EH (cell line): ENCODE measurements at regions not wholly inside any gene's neighbourhood (a gene's known extent, or its start where the extent isn't known, plus 50 kb on each side); places are given as distances from the start of the nearest gene placed in this dataset.
A peak's percentile ranks its signal among the peaks of the same experiment; 100 is the strongest.

ENCODE experiments used
- DNase-seq: peaks from one replicate; pipeline ENCODE4 v3.0.0-alpha.2; 2015; ENCODE audit warnings: low read depth

DNA sequence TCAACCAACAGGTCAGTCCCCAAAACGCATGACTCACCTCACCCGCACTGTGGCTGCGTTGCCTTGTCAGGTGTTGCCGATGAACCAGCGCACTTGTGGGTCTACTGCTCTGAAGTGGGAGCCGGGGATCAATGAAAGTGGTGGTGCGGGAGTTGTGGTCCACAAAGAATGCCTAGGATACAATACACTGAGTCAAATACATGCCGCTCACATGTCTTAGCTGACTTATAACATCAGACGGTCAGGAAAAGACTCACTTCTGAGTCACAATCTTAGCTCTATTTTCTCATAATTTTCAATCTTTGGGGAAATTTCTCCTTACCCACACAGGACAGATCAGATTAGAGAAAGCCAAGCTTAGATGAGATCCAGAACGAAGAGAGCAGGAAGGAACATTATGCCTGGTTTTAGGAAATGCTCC lies 107.1 kb upstream of the STK17B start:
- DNase-seq, result peak; percentile 93

DNA sequence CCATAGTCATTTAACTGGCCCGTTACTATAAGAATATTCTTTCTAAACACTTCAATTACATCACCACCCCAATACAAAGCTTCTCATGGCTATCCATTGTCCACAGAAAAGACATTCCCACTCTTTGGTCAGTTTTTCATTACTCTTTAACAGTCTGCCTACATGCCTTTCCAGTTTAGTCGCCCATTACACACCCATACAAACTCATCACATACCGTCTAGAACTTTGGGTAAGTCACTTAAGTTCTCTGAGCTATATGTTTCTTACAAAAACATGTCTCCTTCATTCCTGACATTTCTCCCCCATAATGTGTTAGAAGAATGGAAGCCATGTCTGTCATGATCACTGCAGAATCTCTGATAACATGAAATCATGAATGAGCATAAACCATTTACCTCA lies 108.2 kb upstream of the STK17B start:
- DNase-seq, result peak; percentile 77

DNA sequence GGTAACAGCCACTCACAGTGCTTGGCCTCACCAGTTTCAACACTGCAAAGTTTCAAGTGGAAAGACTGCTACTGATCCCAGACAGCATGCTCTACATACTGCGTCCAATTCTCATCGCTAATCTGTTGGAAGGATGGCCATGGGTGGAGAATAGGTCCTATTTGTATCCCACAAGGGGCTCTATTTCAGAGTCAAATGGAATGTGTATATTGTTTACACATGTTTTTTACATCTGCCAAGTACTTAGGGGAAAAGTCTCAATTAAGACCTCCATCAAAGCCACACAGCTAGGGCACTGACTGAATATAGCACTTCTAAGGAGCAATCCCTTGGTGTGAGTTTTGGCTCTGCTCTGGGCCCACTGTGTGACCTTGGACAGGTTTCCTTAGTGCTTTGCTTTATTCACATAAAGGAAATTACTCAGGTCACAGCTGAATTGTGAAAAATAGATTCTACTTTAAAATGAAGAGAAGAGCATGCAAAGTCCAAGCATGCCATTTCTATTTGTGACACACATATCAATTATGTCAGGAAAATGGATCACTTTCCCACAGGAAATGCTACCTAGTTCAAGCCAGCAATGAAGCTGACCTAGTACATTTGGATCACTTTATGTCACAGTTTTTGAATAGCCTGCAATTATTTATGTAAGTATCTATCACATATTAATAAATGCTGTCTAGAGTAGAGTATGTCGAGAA lies 112.9 kb upstream of the STK17B start:
- DNase-seq, result peak; percentile 54

DNA sequence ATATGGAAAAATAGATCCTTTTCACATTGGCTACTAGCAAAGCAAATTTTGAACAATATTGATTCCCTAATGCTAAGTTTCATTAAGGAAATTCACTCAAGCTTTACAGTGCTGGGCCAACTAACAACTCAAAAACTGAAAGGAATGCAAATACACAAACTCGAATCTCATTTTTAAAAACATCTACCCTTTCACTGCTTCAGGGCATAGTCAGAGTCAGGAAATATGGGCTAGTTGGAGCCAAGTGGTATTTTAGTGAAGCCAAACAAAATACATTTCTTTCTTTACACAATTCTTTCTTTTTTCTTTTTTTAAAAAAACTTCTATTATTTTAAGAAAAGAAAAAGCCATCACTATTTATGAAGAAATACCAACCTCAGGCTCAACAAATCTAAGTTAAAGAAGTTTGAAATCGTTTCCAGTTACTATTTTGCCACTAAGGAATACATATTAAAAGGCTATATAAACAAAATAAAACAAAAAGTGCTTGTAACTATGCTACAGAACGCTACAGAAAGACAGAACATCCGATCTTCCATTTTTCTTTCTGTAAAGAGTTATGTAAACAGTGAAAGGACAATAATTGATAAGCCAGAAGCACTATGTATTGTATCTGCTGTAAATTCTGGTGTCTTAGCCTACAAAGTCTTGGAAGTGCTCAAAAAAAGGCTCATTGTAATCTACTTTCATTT lies 113.6 kb upstream of the STK17B start:
- peak; percentile 77 for DNase-seq

DNA sequence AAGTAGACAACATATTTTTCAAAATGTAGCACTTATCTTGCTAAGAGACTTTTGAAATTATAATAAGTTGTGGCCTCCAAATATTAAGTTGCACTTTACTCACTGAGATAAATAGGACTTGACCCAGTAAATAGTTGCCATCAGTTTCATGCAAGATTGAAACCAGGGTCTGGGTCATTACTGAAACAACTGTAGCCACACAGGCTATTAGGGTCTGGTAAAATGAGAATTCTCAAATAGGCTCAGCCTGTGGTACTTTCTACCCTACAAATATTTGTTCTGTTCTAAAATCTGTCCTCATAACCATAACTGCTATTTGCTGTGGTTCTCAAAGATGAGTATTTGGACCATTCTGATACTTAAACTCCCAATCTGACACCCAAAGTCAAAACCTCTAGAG lies 115.4 kb upstream of the STK17B start:
- no peak for DNase-seq

DNA sequence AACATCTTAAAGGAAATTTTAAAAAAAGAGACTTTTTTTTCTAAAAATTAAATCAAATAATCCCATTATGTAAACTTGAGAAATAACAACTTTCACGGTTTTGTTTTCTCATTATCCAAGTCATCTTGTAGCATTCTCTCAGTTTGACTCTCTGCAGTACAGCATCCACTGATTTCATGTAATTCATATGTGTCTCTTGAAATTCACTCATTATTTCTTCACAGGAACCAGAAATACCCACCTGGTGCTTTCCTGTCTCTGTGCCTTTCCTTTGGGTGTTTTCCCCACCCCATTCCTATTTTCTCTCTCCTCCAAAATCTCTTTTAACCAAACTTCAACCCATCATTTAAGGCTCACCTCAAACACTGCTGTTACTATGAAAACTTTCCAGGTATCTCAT lies 116.1 kb upstream of the STK17B start:
- no peak for DNase-seq

DNA sequence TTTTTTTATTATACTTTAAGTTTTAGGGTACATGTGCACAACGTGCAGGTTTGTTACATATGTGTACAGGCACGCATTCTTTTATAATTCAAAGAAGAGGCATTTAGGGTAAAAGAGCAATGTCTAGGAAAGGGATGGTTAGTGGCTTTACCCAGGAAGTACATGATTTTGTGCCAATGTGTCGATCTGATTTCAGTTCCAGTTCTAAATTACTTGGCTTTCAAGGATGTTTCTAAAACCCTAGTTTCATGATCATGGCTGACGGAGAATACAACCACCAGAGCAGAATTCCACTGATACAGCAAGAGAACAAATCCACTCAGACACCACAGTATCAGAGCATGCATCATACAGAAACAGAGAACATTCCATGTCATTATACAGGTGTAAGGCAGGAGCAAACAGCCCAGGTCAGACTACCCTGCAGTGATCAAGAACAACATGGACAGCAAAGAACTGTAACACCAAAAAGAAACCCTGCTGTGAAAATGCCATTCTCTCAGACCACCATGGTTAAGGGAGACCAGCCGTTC lies 116.7 kb upstream of the STK17B start:
- no peak for DNase-seq

DNA sequence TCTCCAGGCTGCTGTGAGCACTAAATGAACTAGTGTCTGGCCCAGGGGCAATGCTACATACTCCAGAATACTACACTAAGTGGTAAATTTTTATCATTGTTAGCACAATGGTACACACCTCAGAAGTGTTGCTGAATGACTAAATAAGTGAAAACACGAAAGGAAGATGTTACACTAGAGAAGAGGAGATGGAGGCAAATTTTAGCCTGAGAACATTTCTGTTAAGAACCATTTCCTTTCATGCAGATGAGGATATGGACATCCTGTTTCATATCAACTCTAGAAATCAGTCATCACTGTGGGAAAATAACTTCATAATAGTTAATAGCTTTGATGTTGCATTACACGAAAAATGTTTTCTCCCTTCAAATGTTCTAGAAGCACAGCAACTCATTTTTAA lies 117.6 kb upstream of the STK17B start:
- peak; percentile 40 for DNase-seq

DNA sequence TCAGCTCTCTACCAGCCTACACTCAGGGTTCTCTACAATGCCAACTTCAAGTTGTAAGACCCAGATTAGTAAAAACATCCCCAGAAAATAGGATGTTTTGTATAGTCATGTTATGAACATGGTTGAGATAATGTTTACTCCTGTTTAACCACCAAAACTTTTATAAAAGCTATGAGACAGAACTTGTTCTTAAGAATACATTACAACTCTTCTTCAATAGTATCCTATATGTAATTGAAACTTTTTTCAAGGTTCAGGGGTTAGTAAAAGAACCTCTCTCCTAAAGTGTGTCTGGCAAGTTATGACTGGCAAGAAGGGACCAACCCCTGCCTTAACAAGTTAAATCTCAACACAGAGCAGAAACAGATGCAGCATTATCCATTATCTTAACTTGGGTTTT lies 118.8 kb upstream of the STK17B start:
- no peak for DNase-seq

DNA sequence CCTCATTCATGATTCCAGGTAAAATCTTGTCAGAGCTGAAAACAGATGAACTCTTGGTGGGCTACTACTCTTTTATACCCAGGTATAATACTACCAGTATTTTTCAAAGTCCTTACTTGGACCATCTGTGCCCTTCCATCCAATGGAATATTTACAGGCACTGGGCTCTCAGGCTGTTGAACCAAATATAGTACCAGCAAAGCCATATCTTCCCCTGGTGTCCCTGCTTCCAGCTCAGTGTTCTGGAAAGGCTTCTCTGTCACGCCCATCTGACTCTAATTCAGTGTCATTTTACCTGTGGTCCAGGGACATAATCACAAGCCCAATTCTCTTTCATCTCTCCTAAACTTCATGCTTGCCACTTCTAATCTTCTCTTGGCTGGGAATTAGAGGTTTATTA lies 119.2 kb upstream of the STK17B start:
- DNase-seq, result no peak

DNA sequence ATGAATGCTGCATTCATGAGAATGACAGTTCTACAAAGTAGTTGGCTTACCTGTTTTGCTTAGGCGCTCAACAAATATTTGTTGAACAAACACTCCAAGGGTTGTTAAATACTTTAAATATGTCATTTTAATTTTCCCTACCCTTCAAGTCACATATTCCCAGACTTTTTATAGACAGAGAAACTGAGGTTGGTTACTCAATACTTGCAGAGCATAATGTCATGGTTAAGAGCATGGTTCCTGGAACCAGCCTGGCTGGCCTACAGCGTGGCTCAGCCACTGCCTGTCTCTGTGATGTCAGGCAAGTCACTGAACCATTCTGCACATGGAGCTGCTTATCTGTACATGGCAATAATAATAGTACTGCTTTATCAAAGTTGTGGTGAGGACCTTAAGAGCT lies 120.0 kb upstream of the STK17B start:
- no peak for DNase-seq

DNA sequence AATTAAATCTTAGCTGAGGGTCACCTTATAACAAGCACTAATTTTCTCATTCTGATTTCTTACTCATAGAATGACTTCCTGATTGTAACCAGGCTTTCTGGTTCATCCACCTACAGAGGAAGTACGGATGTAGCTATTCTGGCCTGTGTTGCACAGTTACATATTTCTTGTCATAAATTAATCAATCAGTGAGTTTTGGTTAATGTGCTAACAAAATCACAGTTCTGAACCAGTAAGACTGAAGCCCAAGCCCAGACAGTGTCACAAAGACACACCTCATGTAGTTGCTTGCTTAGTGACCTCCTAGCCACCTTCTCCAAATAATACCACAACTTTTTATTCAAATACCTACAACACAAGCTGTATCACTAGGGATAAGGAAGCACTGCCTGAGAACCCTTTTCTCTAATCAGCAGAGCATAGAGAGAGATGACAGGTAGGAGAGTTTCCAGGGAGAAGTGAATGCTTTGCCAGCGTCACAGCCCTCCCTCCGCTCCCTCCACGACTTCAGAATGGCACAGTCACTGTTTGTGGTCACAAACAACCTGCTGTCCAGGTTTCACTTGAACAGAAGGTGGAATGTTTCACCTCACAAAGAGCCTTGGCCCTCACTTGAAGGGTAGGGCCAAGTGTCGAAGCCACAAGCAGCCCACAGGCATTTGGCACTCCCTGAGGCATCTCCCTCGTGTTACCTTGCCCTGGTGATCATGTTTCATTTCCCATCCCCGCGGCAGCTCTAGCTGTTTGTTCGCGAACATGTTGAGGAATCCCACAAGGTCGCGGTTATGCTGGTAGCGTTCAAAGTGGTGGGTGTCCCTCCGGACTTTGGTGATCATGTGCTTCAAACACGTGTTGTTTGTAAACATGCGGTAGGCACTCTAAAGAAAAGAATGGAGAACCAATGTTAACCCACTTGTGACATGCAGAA lies 120.8 kb upstream of the STK17B start:
- DNase-seq, result peak; percentile 48

DNA sequence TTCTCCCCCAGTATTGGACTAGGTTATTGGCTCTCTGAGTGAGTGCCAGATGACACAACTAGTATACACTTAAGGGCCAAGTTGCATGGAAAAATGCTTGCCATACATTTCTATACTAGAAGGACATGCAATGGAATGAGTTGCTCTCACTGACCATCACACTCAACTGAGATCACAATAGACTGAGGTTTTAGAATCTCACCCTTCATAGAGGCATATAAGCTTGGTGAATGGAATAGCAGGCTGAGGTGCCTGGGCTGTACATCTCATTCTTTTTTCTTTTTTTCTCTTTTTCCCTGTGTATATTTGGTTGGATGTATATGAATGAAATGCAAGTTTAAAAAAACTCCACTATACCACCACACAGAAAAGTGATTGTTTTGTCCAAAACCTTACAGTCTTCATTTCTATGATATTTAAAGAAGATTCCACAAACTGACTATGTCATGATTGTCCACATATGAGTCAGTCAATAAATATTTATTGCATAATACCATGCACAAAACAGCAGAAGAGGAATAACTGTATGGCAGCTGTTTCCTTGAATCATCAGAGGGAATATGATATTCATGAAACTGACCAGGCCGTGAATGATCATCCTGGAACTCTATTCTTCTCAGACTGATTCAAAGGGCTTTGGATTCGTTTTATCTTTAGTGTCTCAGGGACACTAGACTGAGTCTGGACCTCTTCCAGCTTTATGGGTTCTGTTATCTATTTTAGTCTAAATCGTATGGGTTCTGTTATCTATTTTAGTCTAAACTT lies 122.6 kb upstream of the STK17B start:
- DNase-seq, result peak; percentile 93

DNA sequence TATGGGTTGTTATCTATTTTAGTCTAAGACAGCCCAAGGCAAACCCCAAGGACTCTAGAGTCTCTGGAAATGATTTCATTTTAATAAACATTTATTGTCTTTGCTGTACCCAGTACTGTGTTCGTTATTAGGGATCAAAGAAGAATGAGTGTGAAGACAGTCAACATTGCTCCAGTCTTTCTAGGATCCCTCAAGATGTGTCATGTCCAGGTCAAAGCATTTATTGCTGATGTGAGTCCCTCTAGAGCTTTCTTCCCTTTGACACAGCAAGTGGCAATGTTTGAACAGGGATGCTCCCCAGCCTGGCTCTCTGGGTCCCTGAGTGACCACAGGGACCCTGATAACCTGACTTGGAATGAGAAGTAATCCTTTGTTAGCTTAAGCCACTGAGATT lies 123.1 kb upstream of the STK17B start:
- peak; percentile 51 for DNase-seq

DNA sequence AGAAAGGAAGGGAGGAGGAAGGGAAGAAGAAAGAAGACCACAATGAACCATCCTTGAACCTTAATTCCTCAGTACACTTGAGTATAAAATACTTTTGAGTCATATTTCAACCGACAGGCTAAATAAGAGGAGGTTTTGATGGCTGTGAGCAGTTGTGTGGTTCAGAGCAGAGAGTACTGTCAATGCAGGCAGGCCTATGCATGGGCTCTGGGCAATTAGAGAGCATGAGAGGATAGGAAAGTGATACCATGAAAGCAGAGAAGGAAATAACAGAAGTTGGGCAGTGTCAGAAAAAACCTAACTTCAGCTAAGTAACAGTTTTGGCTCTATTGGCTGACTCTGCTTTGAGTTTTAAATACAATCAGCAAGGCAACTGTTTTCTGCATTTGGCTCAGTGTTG lies 123.6 kb upstream of the STK17B start:
- no peak for DNase-seq

DNA sequence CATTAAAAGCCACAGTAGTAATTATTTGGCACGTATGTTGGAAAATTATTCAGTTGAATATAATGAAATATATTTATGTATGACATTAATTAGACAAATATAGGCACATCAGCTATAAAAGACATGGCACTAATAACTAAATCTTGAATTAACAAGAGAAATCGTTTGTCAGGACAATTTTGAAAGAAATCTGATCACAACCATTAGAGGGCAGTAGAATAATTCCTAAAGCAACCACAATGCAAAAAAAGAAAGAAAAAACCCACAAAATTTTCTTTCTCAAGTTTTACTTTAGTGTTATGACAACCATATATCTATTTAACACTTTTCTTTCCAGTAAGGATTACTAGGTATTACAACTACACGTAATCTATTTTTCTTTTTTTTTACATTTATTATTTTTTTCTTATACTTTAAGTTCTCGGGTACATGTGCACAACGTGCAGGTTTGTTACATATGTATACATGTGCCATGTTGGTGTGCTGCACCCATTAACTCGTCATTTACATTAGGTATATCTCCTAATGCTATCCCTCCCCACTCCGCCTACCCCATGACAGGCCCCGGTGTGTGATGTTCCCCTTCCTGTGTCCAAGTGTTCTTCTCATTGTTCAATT lies 126.8 kb upstream of the STK17B start:
- peak; percentile 45 for DNase-seq

DNA sequence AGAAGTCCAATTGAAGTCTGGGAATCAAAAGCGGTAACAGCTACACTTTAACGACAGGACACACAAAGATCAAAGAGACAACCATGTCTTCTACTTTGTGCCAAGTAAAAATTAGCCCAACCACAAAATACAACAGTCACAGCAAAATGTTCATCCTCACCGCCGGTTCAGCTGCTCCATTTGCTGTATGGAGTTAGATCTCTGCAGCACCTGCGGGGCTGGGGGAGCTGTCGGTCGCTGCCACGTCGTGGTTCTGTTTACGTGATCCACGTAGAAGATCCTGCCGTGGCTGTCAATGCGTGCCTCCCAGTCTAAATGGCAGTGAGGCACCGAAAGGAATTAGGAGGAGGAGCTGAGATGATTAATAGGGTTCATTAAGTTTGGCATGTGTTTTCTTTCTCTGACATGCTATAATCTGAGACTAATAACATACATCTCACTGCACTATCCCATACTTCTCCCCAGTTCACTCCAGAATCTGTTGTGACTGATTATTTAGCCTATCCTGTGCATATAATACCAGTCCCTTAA lies 136.5 kb upstream of the STK17B start:
- no peak for DNase-seq

DNA sequence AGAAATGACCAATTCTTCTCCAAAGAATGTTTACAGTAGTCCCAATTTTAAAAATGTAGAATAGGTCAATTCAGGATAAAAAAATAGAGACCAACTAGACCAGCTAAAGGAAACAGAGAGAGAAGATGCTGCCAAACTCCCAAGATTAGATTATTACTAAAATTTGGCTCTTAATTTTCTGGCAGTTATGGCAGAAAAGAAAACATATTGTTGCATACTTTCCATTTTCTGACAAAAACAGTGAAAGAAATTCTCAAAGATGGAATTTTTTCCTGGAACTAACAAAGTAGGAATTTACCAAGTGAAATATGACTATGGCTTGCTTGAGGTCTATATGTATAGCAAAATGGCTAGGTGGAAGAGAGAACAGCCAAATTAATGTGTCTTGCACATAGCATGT lies 138.3 kb upstream of the STK17B start:
- peak; percentile 57 for DNase-seq

DNA sequence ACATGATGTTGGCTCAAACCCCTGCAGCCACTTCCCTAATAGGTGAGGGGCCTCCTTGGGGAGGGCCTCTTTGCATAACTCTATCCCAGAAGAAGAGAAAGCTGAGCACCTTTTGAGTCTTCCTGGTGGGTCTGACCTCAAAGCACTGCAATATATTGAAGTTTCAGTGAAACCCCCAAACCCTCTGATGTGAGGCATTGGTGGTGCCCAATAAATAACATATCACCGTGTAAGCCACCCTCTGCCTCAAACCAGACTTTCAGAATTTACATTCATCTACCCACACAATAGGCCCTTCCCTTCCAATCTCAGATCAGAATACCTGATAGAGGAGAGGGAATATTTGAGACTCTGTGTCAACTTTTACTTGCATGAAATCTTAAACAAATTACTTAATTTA lies 142.8 kb upstream of the STK17B start:
- DNase-seq, result no peak

DNA sequence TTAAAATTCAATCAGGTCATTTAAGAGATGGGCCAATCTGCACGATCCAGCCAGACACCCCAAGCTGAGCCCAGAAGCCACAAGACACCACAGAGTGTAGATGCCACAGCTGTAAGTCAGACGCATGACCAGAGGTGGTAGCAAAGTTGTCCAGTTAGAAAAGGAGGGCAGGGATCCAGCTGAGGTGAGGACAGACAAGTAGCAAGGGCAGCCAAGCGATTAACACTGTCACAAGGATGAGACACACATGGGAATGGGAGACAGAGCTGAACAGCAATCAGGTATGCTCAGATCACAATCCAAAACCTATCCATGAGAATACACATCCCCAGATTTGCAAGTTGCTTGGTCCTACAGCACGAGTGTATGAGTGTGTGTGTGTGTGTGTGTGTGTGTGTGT lies 143.4 kb upstream of the STK17B start:
- peak; percentile 58 for DNase-seq

DNA sequence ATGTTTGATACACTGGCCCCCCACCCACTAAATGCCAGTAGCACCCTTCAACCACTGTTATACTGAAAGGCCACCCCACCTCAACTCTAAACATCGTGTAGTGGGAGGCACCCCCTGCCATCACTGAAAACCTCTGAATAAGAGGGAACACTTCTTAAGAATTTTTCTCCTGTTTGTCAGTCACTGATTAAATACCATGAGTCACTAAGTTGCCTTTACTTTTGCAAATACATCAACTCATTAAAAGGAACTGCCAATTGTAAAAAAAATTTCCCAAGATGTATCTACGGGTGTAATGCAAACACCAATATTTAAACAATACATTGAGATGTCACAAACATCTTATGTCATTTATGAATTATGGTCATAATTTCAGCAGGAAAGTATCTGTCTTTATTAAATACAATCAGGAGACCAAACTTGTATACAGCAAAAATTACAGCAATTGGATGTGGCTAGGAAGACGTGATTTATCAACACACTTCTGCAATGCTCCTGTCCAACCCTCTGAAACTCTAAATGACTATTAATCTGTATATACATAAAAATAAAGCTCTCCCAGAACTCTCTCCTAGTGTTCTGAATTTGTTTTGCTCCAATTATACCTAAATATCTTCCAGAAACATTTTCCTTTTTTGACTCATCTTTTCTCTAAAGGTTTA lies 144.1 kb upstream of the STK17B start:
- peak; percentile 76 for DNase-seq
